HG03095 (cell line): ENCODE measurements at regions not wholly inside any gene's neighbourhood (a gene's known extent, or its start where the extent isn't known, plus 50 kb on each side); places are given as distances from the start of the nearest gene placed in this dataset.
"Not testable (repeated sequence)": the region's sequence is repeated elsewhere in the genome, so short reads cannot be mapped to it uniquely, and the experiment has no call there.

Experiments used
- ATAC-seq: cut with Tn5 transposase; IDR thresholded peaks from one replicate; pipeline ENCODE4 v1.9.1; 2021; ENCODE audit warnings: moderate library complexity; ENCODE audit not compliant: unreplicated experiment

DNA sequence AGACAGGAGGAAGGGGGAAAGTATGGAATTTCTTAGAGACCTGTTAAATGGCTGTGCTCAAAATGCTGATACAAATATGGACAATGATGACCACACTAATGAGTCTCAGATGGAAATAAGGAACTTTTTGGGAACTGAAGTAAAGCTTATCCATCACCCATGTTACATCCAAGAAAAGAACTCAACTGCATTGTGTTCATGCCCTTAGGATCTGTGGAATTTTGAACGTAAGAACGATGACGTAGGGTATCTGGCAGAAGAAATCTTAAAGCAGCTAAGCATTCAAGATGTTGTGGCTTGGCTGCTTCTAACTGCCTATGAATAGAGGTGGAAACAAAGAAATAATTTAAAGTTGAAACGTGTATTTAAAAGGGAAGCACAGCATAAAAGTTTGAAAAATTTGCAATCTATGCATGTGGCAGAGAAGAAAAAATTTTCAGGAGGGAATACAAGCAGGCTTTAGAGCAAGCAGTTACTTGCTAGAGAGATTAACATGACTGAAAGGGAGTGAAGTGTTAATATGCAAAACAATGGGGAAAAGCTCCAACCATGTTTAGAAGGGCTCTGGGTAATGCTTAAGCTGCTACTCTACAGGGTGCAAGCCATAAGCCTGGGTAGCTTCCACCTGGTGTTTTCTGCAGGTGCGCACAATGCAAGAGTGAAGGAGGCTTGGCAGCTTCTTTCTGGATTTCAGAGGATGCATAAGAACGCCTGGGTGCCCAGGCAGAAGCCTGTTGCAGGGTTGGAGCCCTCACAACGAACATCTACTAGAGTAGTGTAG is 499.7 kb upstream of the SEMA3D start:
- no peak for ATAC-seq

DNA sequence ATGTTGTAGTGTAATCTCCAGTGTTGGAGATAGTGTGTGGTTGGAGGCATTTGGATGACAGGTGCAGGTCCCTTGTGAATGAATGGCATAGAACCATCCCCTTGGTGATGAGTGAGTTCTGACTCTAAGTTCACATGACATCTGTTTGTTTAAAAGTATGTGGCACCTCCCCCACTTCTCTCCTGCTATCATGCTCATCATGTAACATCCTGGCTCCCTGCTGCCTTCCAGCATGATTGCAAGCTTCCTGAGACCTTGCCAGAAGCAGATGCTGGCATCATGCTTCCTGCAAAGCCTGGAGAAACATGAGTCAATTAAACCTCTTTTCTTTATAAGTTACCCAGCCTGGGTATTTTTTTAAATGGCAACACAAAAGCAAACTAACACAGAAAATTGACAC is 499.0 kb upstream of the SEMA3D start:
- no peak for ATAC-seq

- no peak for ATAC-seq
Measured at GRCh38 chr7:85682833-85683620, 496.2 kb upstream of the SEMA3D start.

- ATAC-seq: no peak
Measured at GRCh38 chr7:85681241-85681640, 494.4 kb upstream of the SEMA3D start.

GRCh38 chr7:85675093-85675492 is 488.2 kb upstream of the SEMA3D start:
- ATAC-seq: not testable (repeated sequence)

DNA sequence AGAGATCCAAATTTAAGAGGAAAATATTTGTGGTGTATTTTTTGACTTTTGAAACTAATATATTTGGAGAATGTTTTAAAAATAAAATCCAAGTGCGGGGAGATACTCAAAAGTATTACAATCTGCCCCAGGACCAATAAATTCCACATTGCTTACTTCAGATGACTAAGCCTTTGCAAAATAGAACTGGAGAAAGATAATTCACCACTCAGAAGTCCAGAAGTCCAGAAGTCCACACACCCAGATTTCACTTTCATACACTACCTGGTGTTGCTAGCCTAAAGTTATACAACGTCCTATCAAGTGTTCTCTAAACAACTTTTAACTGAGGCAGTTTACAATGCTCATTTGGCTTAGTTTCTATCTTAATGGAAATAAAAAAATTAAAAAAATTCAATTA is 487.0 kb upstream of the SEMA3D start:
- no peak for ATAC-seq

GRCh38 chr7:85669225-85669624 is 482.4 kb upstream of the SEMA3D start:
- ATAC-seq: no peak

- no peak for ATAC-seq
Measured at GRCh38 chr7:85664341-85664740, 477.5 kb upstream of the SEMA3D start.

DNA sequence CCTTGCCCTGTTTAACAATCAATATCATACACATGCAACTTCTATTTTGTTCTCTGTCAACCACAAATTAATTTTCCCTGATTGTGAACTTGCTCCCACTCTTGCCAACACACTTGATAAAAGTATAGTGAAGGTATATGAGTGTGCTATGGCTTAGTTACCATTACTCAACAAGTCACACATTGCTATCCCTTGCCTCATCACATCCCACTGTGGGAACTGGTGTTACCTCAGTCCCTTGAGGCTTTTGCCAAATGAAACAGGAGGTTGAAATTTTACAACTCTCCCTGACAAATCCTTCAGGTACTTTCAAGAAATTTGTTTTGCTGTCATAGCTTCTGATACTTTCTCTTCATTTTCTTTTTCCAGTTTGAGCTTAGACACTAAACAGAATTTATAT is 472.5 kb upstream of the SEMA3D start:
- no peak for ATAC-seq

- ATAC-seq: no peak
Measured at GRCh38 chr7:85655252-85655651, 468.4 kb upstream of the SEMA3D start.

GRCh38 chr7:85644272-85644671 is 457.4 kb upstream of the SEMA3D start:
- ATAC-seq: no peak

- no peak for ATAC-seq
Measured at GRCh38 chr7:85641331-85641730, 454.5 kb upstream of the SEMA3D start.

GRCh38 chr7:85638394-85638793 is 451.5 kb upstream of the SEMA3D start:
- no peak for ATAC-seq

GRCh38 chr7:85634951-85635350 is 448.1 kb upstream of the SEMA3D start:
- no peak for ATAC-seq

DNA sequence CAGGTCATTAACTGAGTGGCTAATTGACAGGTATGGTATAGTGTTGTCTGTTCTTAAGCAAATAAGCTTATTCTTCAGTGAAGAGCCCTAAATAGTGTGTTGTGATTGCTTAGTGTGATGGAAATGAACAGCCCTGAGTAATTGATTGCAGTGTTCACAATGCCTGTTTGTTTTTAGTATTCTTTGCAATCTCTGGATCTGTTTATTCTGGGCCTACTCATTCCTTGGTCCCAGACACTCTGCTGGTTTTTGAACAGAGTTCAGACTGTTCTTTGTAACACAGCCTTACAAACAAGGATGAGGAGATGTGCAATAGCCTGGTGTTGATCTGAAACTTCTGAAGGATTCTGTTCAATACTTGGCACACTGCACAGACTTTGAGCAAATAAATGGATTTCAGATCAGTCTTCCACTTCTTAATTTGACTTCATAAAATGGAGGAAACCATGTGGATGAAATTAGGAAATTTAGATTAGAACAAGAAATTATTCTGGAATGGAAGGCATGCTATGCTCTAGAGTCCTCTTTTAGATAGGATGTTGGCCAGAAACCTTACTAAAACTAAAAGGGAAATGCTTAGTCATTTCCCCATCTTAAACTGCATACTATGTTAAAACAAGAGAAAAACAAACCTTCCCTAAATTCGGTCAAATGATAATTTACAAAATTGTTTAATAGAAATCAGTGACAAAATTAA is 444.2 kb upstream of the SEMA3D start:
- no peak for ATAC-seq

GRCh38 chr7:85627791-85628586 is 441.1 kb upstream of the SEMA3D start:
- no peak for ATAC-seq

DNA sequence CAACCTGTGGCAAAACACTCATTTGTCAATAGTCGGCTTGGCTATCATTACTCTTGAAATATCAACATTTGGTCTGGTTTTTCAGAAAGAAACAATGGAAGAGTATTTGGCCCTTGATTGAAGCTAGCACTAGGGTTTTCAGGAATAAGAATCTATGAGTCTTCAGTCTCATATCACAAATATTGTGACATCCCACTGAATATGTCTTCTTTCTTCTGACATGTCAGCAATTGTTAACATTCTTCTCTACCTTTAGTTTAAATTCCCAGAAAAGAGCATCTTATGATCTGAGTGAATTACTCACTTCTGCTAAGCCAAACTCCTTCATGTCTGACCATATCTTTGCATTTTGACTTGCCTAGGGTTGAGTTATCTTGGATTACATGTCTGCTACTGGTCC is 435.2 kb upstream of the SEMA3D start:
- ATAC-seq: no peak

DNA sequence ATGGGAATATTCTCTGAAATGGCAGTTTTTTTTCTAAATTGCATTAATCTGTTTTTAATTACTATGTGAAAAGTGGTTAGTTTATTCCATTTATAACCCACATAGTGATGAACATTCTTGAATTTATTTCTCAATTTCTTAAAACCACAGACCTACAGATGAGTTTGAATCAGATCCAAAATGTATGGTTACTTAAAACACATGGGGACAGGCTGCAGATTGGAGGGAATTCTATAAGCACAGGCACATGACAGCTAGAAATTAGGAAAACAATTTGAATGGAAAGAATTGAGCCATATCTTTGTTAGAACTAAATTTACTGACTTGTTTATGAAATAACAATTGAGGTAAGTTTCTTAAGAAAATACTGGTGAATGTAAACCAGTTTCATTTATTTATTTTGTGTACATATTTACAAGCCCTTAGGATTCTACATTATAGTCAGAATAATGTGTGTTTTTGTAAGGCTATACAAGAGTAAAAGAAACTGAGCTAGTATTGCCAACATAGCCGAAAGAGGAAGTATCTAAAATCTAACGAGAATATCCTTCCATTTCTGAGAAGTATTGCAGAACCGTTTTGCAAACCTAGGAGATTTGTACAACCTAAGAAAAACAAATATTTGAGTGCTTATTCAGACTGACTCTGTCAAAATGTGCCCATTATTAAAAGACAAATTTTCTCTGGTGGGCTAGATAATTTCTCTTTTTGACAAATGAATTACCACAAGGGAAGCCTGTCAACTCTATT is 434.3 kb upstream of the SEMA3D start:
- no peak for ATAC-seq

- no peak for ATAC-seq
Measured at GRCh38 chr7:85619236-85619635, 432.4 kb upstream of the SEMA3D start.

GRCh38 chr7:85614684-85615083 is 427.8 kb upstream of the SEMA3D start:
- no peak for ATAC-seq
